ENCODE measurements at regions not wholly inside any gene's neighbourhood (a gene's known extent, or its start where the extent isn't known, plus 50 kb on each side); places are given as distances from the start of the nearest gene placed in this dataset.

DNA sequence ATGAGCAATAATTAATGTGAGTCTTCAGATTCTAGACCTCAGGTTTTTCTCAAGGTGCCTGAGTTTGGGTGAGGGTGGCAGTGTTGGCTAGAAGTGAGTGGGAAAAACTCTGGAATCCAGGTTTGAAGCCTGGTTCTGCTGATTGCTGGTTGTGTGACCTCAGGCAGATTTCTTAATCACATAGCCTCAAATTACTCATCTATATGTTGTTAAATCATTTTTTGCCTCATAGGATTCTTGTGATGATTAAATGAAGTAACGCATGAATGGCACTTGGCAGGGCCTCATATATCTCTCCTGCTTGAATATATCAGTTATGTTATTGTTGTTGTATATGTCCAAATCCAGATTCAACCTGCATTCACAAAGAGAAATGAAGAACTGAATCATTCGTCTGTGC is 60.5 kb downstream of the NR2F2 start:
- no peak overlapping the region for H3K4me3 Mint-ChIP-seq
- no peak for DNase-seq (ENCODE audit: low spot score)
- H3K36me3 Mint-ChIP-seq (ENCODE audit: low read depth), result no peaks in the 10 kb centered on the region
- no peaks in the 10 kb centered on the region for H3K4me1 Mint-ChIP-seq (ENCODE audit: low read depth)
- no peak overlapping the region for H3K27ac Mint-ChIP-seq
- no peaks in the 10 kb centered on the region for H3K9me3 Mint-ChIP-seq
- H3K27me3 Mint-ChIP-seq (ENCODE audit: insufficient read depth), result peaks cover 11% of the 10 kb centered on the region
- intact Hi-C loops (cut with micrococcal nuclease), result no loop called here

DNA sequence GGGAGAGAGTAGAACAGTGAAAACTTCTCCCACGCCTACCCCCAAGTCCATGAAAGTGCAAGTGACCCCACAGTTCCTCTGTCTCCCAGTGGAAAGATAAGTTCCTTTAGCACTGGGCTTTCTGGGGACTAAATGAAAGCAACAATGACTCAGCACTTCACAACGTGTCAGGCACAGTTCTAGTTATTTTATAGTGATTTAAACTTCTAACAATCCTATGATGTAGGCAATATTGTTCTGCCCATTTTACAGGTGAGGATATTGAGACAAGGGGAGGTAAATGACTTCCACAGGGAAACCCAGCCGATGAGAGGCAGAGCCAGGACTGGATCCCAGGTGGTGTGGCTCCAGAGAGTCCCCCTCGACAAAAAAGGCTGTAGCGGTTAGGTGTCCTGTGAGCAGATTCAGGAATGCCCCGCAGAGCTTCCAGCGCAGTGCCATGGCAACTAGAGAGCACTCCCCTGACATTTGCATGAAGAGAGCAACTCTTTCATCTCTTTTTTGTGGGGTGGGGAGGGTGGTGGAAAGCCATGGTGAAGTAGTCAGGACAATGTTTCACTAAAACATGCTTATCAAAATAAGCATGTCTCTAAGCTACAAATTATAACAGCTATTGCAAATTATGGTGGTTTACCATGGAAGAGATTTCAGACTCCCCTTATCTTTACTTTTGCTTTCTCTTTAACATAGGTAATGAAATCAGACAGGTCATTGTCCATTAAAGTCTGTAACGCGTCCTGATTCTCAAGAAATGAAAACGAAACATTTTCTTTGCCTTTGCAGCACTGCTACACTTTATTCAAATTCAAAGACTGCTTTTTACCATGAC is 62.1 kb downstream of the NR2F2 start:
- H3K27ac Mint-ChIP-seq, result no peak overlapping the region
- intact Hi-C loops (cut with micrococcal nuclease), result no loop called here

DNA sequence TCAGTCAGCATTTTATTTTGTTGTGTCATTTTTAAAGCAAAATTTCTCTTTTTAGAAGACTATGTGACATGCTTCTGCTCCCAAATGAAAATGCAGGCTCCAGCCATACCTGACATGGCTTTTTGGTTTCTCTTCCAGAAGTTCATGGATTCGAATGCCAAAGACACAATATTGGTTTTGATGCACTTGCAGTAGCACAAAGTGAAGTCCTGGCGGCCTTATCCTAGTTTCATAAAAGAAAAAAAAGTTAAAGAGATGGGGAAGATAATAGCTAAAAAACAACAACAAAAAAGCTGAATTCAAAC is 62.7 kb downstream of the NR2F2 start:
- Mint-ChIP-seq H3K4me1 (ENCODE audit: low read depth) (no peaks in the 10 kb centered on the region), H3K27ac (no peak overlapping the region), H3K36me3 (ENCODE audit: low read depth) (no peaks in the 10 kb centered on the region), H3K9me3 (no peaks in the 10 kb centered on the region), H3K4me3 (no peak overlapping the region), H3K27me3 (ENCODE audit: insufficient read depth) (peaks cover 11% of the 10 kb centered on the region)
- DNase-seq (ENCODE audit: low spot score), result no peak
- intact Hi-C loops (cut with micrococcal nuclease), result no loop called here

More for the DNA sequence above, 62.1 kb downstream of the NR2F2 start:
- DNase-seq (ENCODE audit: low spot score), result no peak
- Mint-ChIP-seq H3K4me3 (no peak overlapping the region), H3K4me1 (ENCODE audit: low read depth) (no peaks in the 10 kb centered on the region), H3K36me3 (ENCODE audit: low read depth) (no peaks in the 10 kb centered on the region), H3K9me3 (no peaks in the 10 kb centered on the region), H3K27me3 (ENCODE audit: insufficient read depth) (peaks cover 11% of the 10 kb centered on the region)

DNA sequence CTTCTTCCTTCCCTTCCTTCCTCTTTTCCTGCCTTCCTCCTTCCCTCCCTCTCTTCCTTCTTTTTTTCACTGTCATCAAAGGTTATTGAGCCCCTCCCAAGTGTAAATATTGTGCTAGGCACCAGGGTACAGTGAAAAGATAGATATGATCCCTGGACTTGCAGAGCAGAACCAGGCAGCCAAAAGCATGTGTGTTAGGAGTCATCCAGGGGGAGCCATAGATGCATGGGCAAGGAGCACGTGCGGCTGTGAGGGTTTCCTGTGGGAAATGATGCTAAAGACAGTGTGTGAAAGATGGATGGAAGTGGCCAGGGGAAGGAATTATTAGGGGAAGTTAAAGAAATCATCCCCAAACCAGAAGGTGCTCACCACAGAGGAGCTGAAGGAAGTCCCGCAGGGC is 65.2 kb downstream of the NR2F2 start:
- intact Hi-C loops (cut with micrococcal nuclease), result no loop called here
- Mint-ChIP-seq H3K36me3 (ENCODE audit: low read depth) (no peaks in the 10 kb centered on the region), H3K9me3 (no peaks in the 10 kb centered on the region), H3K4me1 (ENCODE audit: low read depth) (no peaks in the 10 kb centered on the region), H3K27ac (no peak overlapping the region), H3K4me3 (no peak overlapping the region), H3K27me3 (ENCODE audit: insufficient read depth) (peaks cover 9% of the 10 kb centered on the region)
- DNase-seq (ENCODE audit: low spot score), result no peak

DNA sequence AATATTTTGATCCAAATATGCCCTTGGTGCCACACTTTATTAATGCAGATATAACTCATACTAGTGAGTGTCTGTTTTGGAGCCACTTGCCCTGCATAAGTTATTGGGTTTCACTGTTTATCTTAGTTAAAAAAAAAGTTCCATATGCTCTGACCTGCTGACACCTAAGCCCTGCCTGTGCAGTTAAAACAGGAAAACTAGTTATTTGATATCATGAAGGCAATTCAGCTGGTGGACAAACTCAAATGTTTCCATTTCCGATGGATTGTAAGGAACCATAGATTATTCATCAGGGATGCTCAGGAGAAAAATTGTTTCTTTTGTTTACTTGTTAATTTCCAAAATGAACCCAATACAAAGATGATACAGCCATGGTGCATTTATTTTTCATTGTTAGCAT is 68.3 kb downstream of the NR2F2 start:
- no peaks in the 10 kb centered on the region for H3K4me1 Mint-ChIP-seq (ENCODE audit: low read depth)
- peaks cover 12% of the 10 kb centered on the region for H3K27me3 Mint-ChIP-seq (ENCODE audit: insufficient read depth)
- no peak overlapping the region for H3K27ac Mint-ChIP-seq
- H3K9me3 Mint-ChIP-seq, result no peaks in the 10 kb centered on the region
- intact Hi-C loops (cut with micrococcal nuclease), result no loop called here
- no peak overlapping the region for H3K4me3 Mint-ChIP-seq
- H3K36me3 Mint-ChIP-seq (ENCODE audit: low read depth), result no peaks in the 10 kb centered on the region
- DNase-seq (ENCODE audit: low spot score), result no peak

DNA sequence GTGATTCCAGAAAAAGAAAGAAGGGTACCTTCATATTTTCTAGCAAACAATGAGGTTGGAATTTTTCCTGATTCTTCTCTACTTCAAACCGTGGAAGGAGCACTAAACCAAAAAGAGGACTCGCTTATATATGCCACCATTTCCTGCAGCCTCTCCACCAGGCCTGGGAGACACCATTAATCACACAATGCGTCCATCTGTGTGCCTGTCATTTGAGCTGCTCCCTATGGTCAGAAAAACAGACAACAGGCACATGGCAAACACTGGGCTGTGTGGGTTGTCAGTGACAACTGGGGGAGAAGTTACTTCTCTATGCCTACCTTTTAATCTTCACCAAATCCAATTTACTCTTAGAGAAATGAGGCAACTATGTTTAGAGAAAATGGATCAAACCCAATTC is 71.9 kb downstream of the NR2F2 start:
- Mint-ChIP-seq H3K9me3 (no peaks in the 10 kb centered on the region), H3K27ac (no peak overlapping the region), H3K4me1 (ENCODE audit: low read depth) (no peaks in the 10 kb centered on the region), H3K4me3 (no peak overlapping the region), H3K36me3 (ENCODE audit: low read depth) (no peaks in the 10 kb centered on the region), H3K27me3 (ENCODE audit: insufficient read depth) (peaks cover 12% of the 10 kb centered on the region)
- DNase-seq (ENCODE audit: low spot score), result no peak
- intact Hi-C loops (cut with micrococcal nuclease), result no loop called here

DNA sequence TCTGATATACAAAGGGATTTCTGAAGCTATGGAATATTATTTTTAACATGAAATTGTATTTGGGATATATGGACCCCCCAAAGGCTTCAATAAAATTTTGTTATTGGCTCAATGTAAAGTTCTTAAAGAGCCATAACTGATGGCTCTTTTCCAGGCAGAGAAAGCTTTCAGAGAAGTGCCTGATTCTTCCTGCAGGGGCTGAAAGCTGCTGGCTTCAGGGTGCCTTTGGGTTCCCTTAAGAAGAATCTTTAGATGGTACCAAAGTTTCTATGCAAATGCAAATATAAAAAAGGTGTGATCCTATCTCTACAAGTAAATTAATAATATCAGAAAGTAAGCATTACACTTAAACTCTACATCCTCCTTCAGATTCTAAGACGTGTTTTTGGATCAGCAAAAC is 72.6 kb downstream of the NR2F2 start:
- no peaks in the 10 kb centered on the region for H3K36me3 Mint-ChIP-seq (ENCODE audit: low read depth)
- no peak overlapping the region for H3K27ac Mint-ChIP-seq
- intact Hi-C loops (cut with micrococcal nuclease), result no loop called here
- H3K9me3 Mint-ChIP-seq, result no peaks in the 10 kb centered on the region
- H3K4me1 Mint-ChIP-seq (ENCODE audit: low read depth), result no peaks in the 10 kb centered on the region
- no peak overlapping the region for H3K4me3 Mint-ChIP-seq
- no peak for DNase-seq (ENCODE audit: low spot score)
- H3K27me3 Mint-ChIP-seq (ENCODE audit: insufficient read depth), result peaks cover 14% of the 10 kb centered on the region

DNA sequence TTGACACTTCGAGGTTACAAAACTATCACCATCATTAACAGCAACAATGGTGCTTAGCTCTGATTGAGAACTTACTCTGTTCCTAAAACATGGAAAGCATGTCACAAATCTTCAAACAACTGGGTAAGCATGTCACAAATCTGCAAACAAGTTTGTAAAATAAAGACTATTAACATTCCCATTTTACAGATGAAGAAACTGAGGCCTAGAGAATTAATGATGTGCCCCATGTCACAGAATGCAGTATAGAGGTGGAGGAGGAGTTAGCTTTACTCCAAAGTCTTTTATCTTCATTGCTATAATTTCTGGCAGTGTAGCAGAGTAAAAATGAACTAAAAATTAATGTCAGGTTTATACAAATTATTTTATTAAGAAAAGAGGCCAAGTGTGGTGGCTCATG is 73.4 kb downstream of the NR2F2 start:
- Mint-ChIP-seq H3K4me3 (no peak overlapping the region), H3K4me1 (ENCODE audit: low read depth) (no peaks in the 10 kb centered on the region), H3K27me3 (ENCODE audit: insufficient read depth) (peaks cover 20% of the 10 kb centered on the region), H3K36me3 (ENCODE audit: low read depth) (no peaks in the 10 kb centered on the region), H3K27ac (no peak overlapping the region), H3K9me3 (no peaks in the 10 kb centered on the region)
- intact Hi-C loops (cut with micrococcal nuclease), result no loop called here
- no peak for DNase-seq (ENCODE audit: low spot score)

DNA sequence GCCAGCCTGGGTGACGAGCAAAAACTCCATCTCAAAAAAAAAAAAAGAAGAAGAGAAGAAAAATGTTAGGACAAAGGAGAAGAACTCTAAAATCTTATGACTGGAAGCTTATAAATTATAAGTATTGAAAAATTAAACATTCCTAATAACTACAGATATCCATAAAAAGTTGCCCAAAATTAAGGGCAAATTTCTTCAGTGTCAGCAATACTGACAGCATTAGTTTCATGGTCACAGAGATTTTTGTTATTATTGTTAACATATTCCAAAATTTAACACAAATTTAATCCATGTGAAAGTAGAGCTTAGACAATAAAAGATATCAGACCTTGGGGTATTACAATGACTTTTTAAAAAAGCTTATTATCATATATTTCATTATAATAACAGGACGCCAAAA is 74.1 kb downstream of the NR2F2 start:
- Mint-ChIP-seq H3K36me3 (ENCODE audit: low read depth) (no peaks in the 10 kb centered on the region), H3K4me3 (no peak overlapping the region), H3K4me1 (ENCODE audit: low read depth) (no peaks in the 10 kb centered on the region), H3K27me3 (ENCODE audit: insufficient read depth) (peaks cover 24% of the 10 kb centered on the region), H3K27ac (no peak overlapping the region), H3K9me3 (no peaks in the 10 kb centered on the region)
- intact Hi-C loops (cut with micrococcal nuclease), result no loop called here
- DNase-seq (ENCODE audit: low spot score), result no peak

DNA sequence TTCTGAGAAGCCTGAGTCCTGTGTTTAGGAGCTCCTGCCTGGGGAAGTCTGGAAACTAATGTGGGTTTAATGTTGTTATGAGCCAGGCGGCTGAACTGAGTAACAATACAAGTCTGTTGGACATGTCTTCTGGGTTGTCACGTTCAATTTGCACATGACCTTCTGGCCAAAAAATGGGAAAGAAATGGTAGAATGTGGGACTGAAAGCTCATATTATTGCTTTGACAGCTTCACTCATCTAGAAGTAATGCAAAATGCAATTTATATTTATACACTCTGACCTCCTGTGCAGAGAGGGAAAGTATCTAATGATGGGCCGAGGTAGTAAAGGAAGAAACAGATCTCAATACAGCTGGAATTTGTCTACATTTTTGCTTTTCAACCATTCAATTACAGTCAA is 75.8 kb downstream of the NR2F2 start:
- H3K27me3 Mint-ChIP-seq (ENCODE audit: insufficient read depth), result peaks cover 40% of the 10 kb centered on the region
- H3K4me3 Mint-ChIP-seq, result no peak overlapping the region

DNA sequence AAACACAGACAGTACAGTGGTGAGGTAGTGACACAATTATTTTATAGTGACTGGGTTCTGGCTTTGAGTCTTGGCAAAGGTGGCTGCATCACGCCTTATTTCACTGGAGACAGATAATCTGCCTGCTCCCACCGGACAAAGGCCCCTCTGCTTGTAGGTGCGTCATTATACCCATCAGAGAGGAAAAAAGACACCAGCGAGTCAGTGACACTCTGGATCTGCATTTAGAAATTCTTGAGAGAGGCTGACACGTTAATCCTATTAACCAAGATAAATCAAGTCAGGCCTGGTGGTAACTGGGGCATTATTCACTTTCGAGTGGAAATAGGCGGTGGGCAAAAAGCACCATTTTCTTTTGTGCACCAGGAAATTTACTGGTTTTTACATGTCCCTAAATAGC is 76.2 kb downstream of the NR2F2 start:
- Mint-ChIP-seq H3K27ac (no peak overlapping the region), H3K9me3 (no peaks in the 10 kb centered on the region), H3K4me1 (ENCODE audit: low read depth) (no peaks in the 10 kb centered on the region), H3K27me3 (ENCODE audit: insufficient read depth) (peaks cover 44% of the 10 kb centered on the region), H3K4me3 (no peak overlapping the region), H3K36me3 (ENCODE audit: low read depth) (peaks cover 2% of the 10 kb centered on the region)
- no peak for DNase-seq (ENCODE audit: low spot score)
- intact Hi-C loops (cut with micrococcal nuclease), result no loop called here

More for the DNA sequence above, 75.8 kb downstream of the NR2F2 start:
- Mint-ChIP-seq H3K36me3 (ENCODE audit: low read depth) (peaks cover 2% of the 10 kb centered on the region), H3K9me3 (no peaks in the 10 kb centered on the region), H3K27ac (no peak overlapping the region), H3K4me1 (ENCODE audit: low read depth) (no peaks in the 10 kb centered on the region)
- intact Hi-C loops (cut with micrococcal nuclease), result no loop called here
- no peak for DNase-seq (ENCODE audit: low spot score)

DNA sequence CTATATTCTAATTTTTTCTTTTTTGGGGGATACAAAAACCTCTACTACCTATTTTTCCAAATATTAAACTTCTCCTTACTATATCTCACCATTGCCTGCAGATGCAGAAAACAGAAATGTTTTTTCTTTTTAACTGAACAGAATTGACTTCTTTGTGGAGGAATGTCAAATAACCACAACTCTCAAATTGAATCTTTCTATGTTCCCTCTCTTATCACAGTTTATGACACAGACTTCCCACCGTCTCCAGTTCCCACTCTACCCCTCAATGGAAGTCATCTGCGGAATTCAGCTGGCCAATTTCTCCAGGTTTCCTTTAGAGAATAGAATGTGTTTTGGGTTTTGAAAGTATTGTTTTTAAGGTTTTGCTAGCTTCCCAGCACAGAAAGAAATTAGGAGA is 77.0 kb downstream of the NR2F2 start:
- no peak for DNase-seq (ENCODE audit: low spot score)
- H3K27me3 Mint-ChIP-seq (ENCODE audit: insufficient read depth), result peaks cover 50% of the 10 kb centered on the region

DNA sequence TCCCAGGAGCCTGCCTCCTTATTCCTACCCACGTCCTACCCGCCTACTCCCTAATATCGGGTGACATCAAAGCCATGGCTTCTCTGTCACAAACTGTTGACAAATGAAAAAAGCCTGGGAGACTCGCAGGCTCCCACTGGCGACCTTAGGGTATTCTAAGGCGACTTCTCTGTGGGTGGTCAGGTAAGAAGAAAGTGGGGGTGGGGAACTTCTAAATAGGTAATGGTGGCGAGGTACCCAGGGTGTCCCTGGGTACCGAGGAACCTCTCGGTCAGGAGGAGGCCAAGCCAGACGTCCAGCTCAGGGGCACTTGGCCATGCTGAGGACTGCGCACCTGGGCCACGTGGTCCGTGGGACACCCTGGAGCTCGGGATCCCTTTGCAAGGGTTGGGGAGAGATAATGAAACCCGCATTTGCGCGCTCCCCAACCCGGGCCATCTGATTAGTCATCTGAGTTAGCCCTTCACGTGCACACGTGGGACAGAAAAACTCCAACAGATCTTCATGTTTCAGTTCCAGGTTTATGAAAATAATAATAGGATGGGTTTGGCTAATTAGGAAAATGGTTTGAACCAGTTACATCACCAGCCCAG is 78.2 kb downstream of the NR2F2 start:
- Mint-ChIP-seq H3K4me3 (no peak overlapping the region), H3K4me1 (ENCODE audit: low read depth) (peaks cover 6% of the 10 kb centered on the region), H3K36me3 (ENCODE audit: low read depth) (peaks cover 2% of the 10 kb centered on the region), H3K9me3 (no peaks in the 10 kb centered on the region), H3K27ac (no peak overlapping the region), H3K27me3 (ENCODE audit: insufficient read depth) (peaks cover 58% of the 10 kb centered on the region)
- intact Hi-C loops (cut with micrococcal nuclease), result no loop called here
- DNase-seq (ENCODE audit: low spot score), result no peak

More for the DNA sequence above, 77.0 kb downstream of the NR2F2 start:
- H3K4me1 Mint-ChIP-seq (ENCODE audit: low read depth), result peaks cover 6% of the 10 kb centered on the region
- peaks cover 2% of the 10 kb centered on the region for H3K36me3 Mint-ChIP-seq (ENCODE audit: low read depth)
- intact Hi-C loops (cut with micrococcal nuclease), result no loop called here
- H3K4me3 Mint-ChIP-seq, result no peak overlapping the region
- no peaks in the 10 kb centered on the region for H3K9me3 Mint-ChIP-seq
- no peak overlapping the region for H3K27ac Mint-ChIP-seq
